Stimulated activated CD8-positive, alpha-beta memory T cell treated with anti-CD3 and anti-CD28 coated beads, Interleukin-15, amount 100 ng/mL, for 24 hours (primary cell): ENCODE measurements at regions not wholly inside any gene's neighbourhood (a gene's known extent, or its start where the extent isn't known, plus 50 kb on each side); places are given as distances from the start of the nearest gene placed in this dataset.

Experiments used
- DNase-seq: peaks from one replicate; pipeline ENCODE4 v3.0.0-alpha.2; 2020; ENCODE audit warnings: low read depth

GRCh38 chr7:121525155-121525819, 129.2 kb upstream of the FAM3C start:
- DNase-seq: no peak

- no peak for DNase-seq
These were observed 125.7 kb upstream of the FAM3C start for GRCh38 chr7:121521711-121522400.

GRCh38 chr7:121520911-121521310, 124.8 kb upstream of the FAM3C start:
- DNase-seq: no peak

GRCh38 chr7:121519548-121520521, 123.7 kb upstream of the FAM3C start:
- DNase-seq: no peak

GRCh38 chr7:121517591-121517990, 121.5 kb upstream of the FAM3C start:
- no peak for DNase-seq

- no peak for DNase-seq
These were observed 120.7 kb upstream of the FAM3C start for GRCh38 chr7:121516821-121517220.

- DNase-seq: no peak
These were observed 119.7 kb upstream of the FAM3C start for GRCh38 chr7:121515630-121516401.

GRCh38 chr7:121515229-121515628, 119.1 kb upstream of the FAM3C start:
- DNase-seq: no peak

GRCh38 chr7:121513105-121513504, 117.0 kb upstream of the FAM3C start:
- DNase-seq: no peak

- DNase-seq: no peak
These were observed 114.9 kb upstream of the FAM3C start for GRCh38 chr7:121510858-121511482.

GRCh38 chr7:121510302-121510701, 114.2 kb upstream of the FAM3C start:
- DNase-seq: no peak

- no peak for DNase-seq
These were observed 109.6 kb upstream of the FAM3C start for GRCh38 chr7:121505540-121506182.

GRCh38 chr7:121505021-121505420, 108.9 kb upstream of the FAM3C start:
- DNase-seq: no peak

GRCh38 chr7:121504482-121504881, 108.4 kb upstream of the FAM3C start:
- DNase-seq: no peak

- DNase-seq: no peak
These were observed 107.6 kb upstream of the FAM3C start for GRCh38 chr7:121503730-121504129.

- DNase-seq: no peak
These were observed 106.9 kb upstream of the FAM3C start for GRCh38 chr7:121503039-121503438.

GRCh38 chr7:121501566-121501965, 105.5 kb upstream of the FAM3C start:
- DNase-seq: no peak

- no peak for DNase-seq
These were observed 104.4 kb upstream of the FAM3C start for GRCh38 chr7:121500360-121501058.

- no peak for DNase-seq
These were observed 103.5 kb upstream of the FAM3C start for GRCh38 chr7:121499624-121500023.

GRCh38 chr7:121498816-121499215, 102.7 kb upstream of the FAM3C start:
- no peak for DNase-seq
